Astrocyte (in vitro differentiated cells and primary cell): ENCODE measurements at regions not wholly inside any gene's neighbourhood (a gene's known extent, or its start where the extent isn't known, plus 50 kb on each side); places are given as distances from the start of the nearest gene placed in this dataset.

Experiments
- DNase-seq: peaks from one replicate; pipeline ENCODE4 v3.0.0-alpha.2; 2010; ENCODE audit warnings: low read depth
- FAIRE-seq: peaks from 2 replicates; lab custom pipeline; 2011; peaks lifted over from hg19 to GRCh38; lab: Jason Lieb, UNC
- H2AFZ ChIP-seq: 2 replicates; pipeline ENCODE4 v1.6.0; 2012; ENCODE audit warnings: low read depth, low read length, inconsistent platforms
- H3K27ac ChIP-seq: 2 replicates; pipeline ENCODE4 v1.5.1; 2011; ENCODE audit warnings: low read depth, low read length, inconsistent platforms
- H3K27me3 ChIP-seq: 2 replicates; pipeline ENCODE4 v1.6.0; 2011; ENCODE audit warnings: low read length, inconsistent platforms; ENCODE audit not compliant: insufficient read depth
- H3K36me3 ChIP-seq: 2 replicates; pipeline ENCODE4 v1.5.1; 2011; ENCODE audit warnings: low read length, inconsistent platforms; ENCODE audit not compliant: insufficient read depth
- H3K4me1 ChIP-seq: 2 replicates; pipeline ENCODE4 v1.5.1; 2011; ENCODE audit warnings: low read length, inconsistent platforms; ENCODE audit not compliant: insufficient read depth
- H3K4me2 ChIP-seq: 2 replicates; pipeline ENCODE4 v1.6.0; 2012; ENCODE audit warnings: low read length, inconsistent platforms
- H3K4me3 ChIP-seq: 2 replicates; pipeline ENCODE4 v1.5.1; 2011; ENCODE audit warnings: low read depth, mild to moderate bottlenecking, low read length, inconsistent platforms; ENCODE audit not compliant: insufficient read depth
- H3K79me2 ChIP-seq: 2 replicates; pipeline ENCODE4 v1.6.0; 2012; ENCODE audit warnings: mild to moderate bottlenecking, low read length, inconsistent platforms; ENCODE audit not compliant: insufficient read depth
- H3K9ac ChIP-seq: 2 replicates; pipeline ENCODE4 v1.6.0; 2012; ENCODE audit warnings: mild to moderate bottlenecking, low read length, inconsistent platforms
- H3K9me3 ChIP-seq: 2 replicates; pipeline ENCODE4 v1.5.1; 2012; ENCODE audit warnings: low read depth, mild to moderate bottlenecking, low read length, inconsistent platforms; ENCODE audit not compliant: insufficient read depth
- H4K20me1 ChIP-seq: 2 replicates; pipeline ENCODE4 v1.6.0; 2012; ENCODE audit warnings: low read length, inconsistent platforms; ENCODE audit not compliant: insufficient read depth
- H3K27ac Mint-ChIP-seq: one replicate; pipeline ENCODE4 v1.8.0; 2021; ENCODE audit warnings: mild to moderate bottlenecking, mixed read lengths; ENCODE audit not compliant: unreplicated experiment
- H3K27me3 Mint-ChIP-seq: one replicate; pipeline ENCODE4 v1.8.0; 2021; ENCODE audit warnings: low read depth, mixed read lengths; ENCODE audit not compliant: unreplicated experiment
- H3K36me3 Mint-ChIP-seq: one replicate; pipeline ENCODE4 v1.8.0; 2021; ENCODE audit warnings: low read depth, mixed read lengths; ENCODE audit not compliant: unreplicated experiment
- H3K4me1 Mint-ChIP-seq: one replicate; pipeline ENCODE4 v1.8.0; 2021; ENCODE audit warnings: low read depth, mixed read lengths; ENCODE audit not compliant: unreplicated experiment
- H3K4me3 Mint-ChIP-seq: one replicate; pipeline ENCODE4 v1.8.0; 2021; ENCODE audit warnings: mild to moderate bottlenecking, moderate library complexity, mixed read lengths; ENCODE audit not compliant: unreplicated experiment
- H3K9me3 Mint-ChIP-seq: one replicate; pipeline ENCODE4 v1.8.0; 2021; ENCODE audit warnings: mild to moderate bottlenecking, mixed read lengths; ENCODE audit not compliant: unreplicated experiment
- EZH2 ChIP-seq: IDR thresholded peaks from 2 replicates; pipeline ENCODE4 v1.6.1; 2012; ENCODE audit warnings: mild to moderate bottlenecking, low read length, inconsistent platforms; ENCODE audit not compliant: insufficient read depth
- TF ChIP-seq, protein P1 (sequence below): IDR thresholded peaks from 2 replicates; pipeline ENCODE4 v1.5.1; 2011; ENCODE audit warnings: low read depth, mild to moderate bottlenecking, inconsistent platforms, low read length, moderate library complexity; ENCODE audit not compliant: insufficient read depth

DNA sequence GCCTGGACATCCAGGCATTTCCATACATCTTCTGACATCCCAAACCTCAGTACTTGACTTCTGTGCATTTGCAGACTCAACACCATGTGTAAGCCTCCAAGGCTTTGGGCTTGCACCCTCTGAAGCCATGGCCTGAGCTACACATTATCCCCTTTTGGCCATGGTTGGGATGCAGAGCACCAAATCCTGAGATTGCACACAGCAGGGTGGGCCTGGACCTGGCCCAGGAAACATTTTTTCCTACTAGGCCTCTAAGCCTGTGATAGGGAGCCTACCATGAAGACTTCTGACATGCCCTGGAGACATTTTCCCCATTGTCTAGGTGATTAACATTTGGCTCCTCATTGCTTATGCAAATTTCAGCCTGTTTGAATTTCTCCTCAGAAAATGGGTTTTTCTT lies 853.4 kb upstream of the SPRY2 start:
- Histone ChIP-seq H4K20me1 (no peaks in the 10 kb centered on the region), H3K4me1 (no peaks in the 10 kb centered on the region), H3K4me3 (no peak overlapping the region), H3K79me2 (no peaks in the 10 kb centered on the region), H2AFZ (no peak overlapping the region), H3K4me2 (no peak overlapping the region), H3K9ac (no peak overlapping the region), H3K36me3 (no peaks in the 10 kb centered on the region), H3K9me3 (peaks cover 7% of the 10 kb centered on the region), H3K27me3 (no peaks in the 10 kb centered on the region), H3K27ac (no peak overlapping the region)
- Mint-ChIP-seq H3K27me3 (no peaks in the 10 kb centered on the region), H3K27ac (no peak overlapping the region), H3K4me1 (no peaks in the 10 kb centered on the region), H3K9me3 (peaks cover 9% of the 10 kb centered on the region), H3K36me3 (no peaks in the 10 kb centered on the region), H3K4me3 (no peak overlapping the region)
- TF ChIP-seq, protein P1, sequence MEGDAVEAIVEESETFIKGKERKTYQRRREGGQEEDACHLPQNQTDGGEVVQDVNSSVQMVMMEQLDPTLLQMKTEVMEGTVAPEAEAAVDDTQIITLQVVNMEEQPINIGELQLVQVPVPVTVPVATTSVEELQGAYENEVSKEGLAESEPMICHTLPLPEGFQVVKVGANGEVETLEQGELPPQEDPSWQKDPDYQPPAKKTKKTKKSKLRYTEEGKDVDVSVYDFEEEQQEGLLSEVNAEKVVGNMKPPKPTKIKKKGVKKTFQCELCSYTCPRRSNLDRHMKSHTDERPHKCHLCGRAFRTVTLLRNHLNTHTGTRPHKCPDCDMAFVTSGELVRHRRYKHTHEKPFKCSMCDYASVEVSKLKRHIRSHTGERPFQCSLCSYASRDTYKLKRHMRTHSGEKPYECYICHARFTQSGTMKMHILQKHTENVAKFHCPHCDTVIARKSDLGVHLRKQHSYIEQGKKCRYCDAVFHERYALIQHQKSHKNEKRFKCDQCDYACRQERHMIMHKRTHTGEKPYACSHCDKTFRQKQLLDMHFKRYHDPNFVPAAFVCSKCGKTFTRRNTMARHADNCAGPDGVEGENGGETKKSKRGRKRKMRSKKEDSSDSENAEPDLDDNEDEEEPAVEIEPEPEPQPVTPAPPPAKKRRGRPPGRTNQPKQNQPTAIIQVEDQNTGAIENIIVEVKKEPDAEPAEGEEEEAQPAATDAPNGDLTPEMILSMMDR = no peak
- TF ChIP-seq EZH2 = no peak
- DNase-seq (no peak), FAIRE-seq (no peak)

DNA sequence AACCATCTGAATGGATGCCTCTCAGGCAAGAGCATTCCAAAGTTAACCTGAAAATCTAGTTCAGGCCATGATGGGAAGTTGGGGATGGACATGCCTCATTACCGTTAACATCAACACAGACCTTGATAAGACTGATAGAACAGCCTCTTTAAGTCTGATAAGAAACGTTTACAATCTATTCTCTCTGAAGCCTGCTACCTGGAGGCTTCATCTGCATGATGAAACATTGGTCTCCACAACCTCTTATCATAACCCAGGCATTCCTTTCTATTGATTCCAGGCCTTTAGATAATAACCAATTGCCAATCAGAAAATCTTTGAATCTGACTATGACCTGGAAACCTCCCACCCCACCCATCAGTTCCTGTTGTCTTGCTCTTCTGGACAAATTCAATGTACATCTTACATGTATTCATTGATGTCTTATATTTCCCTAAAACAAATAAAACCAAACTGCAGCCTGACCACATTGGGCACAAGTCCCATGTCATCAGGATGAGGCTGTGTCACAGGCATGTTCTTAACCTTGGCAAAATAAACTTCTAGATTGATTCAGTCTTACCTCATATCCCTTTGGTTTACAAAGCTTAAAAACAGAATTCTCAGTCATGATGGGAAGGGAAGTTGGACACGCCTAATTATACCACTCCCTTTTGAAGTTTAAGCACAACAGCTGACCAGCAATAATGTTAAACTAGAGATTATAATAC lies 843.8 kb upstream of the SPRY2 start:
- no peaks in the 10 kb centered on the region for H3K4me1 Mint-ChIP-seq

DNA sequence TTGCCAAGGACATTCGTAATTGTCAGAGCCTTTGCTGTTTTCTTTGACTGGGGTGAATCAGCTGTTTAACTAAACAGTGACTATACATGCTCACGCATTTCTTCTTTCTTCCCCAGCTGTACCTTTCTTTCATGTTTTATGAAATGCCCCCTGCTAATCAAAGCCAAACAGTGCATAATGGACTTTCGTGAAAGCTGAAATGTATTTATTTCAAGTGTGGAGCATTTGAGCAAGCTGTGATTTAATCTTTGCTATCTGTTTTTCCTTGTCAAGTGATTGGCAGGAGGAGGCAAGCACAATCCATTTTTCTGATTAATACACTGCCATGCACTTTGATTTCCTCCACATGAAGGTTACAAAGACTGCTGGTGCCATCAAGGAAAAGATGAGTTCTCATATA lies 831.7 kb upstream of the SPRY2 start:
- no peaks in the 10 kb centered on the region for H3K36me3 Mint-ChIP-seq
- Histone ChIP-seq H3K4me1 (no peaks in the 10 kb centered on the region), H3K9ac (no peak overlapping the region), H3K27me3 (no peaks in the 10 kb centered on the region), H3K79me2 (no peaks in the 10 kb centered on the region), H3K4me2 (no peak overlapping the region), H3K36me3 (no peaks in the 10 kb centered on the region), H3K9me3 (no peaks in the 10 kb centered on the region), H4K20me1 (no peaks in the 10 kb centered on the region), H3K4me3 (no peak overlapping the region), H3K27ac (no peak overlapping the region), H2AFZ (no peak overlapping the region)
- H3K27ac Mint-ChIP-seq = no peak overlapping the region
- DNase-seq = no peak
- no peaks in the 10 kb centered on the region for H3K27me3 Mint-ChIP-seq
- H3K4me1 Mint-ChIP-seq = no peaks in the 10 kb centered on the region
- no peak overlapping the region for H3K4me3 Mint-ChIP-seq
- no peaks in the 10 kb centered on the region for H3K9me3 Mint-ChIP-seq
- FAIRE-seq = no peak
- TF ChIP-seq, protein P1 = no peak
- TF ChIP-seq EZH2 = no peak

More for the DNA sequence above, 843.8 kb upstream of the SPRY2 start:
- Mint-ChIP-seq H3K36me3 (no peaks in the 10 kb centered on the region), H3K9me3 (no peaks in the 10 kb centered on the region), H3K4me3 (no peak overlapping the region), H3K27me3 (no peaks in the 10 kb centered on the region), H3K27ac (no peak overlapping the region)
- H2AFZ ChIP-seq = no peak overlapping the region
- H3K27me3 ChIP-seq = no peaks in the 10 kb centered on the region
- no peaks in the 10 kb centered on the region for H3K79me2 ChIP-seq
- H3K9me3 ChIP-seq = no peaks in the 10 kb centered on the region
- H4K20me1 ChIP-seq = no peaks in the 10 kb centered on the region
- FAIRE-seq (no peak), DNase-seq (peak; percentile 10)
- no peak overlapping the region for H3K4me2 ChIP-seq
- no peak overlapping the region for H3K4me3 ChIP-seq
- no peak for TF ChIP-seq EZH2
- H3K27ac ChIP-seq = no peak overlapping the region
- H3K36me3 ChIP-seq = no peaks in the 10 kb centered on the region
- no peak overlapping the region for H3K9ac ChIP-seq
- H3K4me1 ChIP-seq = no peaks in the 10 kb centered on the region
